ENCODE measurements at regions not wholly inside any gene's neighbourhood (a gene's known extent, or its start where the extent isn't known, plus 50 kb on each side); places are given as distances from the start of the nearest gene placed in this dataset.

DNA sequence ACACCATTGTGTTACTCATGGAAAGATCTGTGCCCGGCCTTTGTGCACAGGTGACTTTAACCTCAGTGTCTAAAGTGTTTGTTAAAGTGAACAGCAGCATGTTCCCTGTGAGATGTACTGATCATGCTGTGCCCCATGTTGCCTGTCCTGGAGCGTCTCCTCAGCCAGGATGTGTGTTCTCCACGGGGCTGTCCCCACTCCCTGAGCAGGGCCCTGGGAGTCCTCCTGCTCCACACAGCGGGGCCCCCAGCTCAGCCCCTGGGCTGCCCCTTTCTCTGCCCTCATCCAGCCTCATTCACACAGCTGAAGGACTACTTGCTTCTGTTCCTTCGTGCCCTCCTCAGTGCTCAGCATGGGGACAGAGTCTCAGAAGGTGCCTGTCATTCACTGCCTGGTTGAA, 131.5 kb downstream of the SLC38A6 start:
- TF ChIP-seq POLR2A (IDR thresholded peaks at IDR 0.05) (no peak), POLR2AphosphoS5 (IDR thresholded peaks at IDR 0.05) (no peak)
- TF ChIP-seq, protein P1, sequence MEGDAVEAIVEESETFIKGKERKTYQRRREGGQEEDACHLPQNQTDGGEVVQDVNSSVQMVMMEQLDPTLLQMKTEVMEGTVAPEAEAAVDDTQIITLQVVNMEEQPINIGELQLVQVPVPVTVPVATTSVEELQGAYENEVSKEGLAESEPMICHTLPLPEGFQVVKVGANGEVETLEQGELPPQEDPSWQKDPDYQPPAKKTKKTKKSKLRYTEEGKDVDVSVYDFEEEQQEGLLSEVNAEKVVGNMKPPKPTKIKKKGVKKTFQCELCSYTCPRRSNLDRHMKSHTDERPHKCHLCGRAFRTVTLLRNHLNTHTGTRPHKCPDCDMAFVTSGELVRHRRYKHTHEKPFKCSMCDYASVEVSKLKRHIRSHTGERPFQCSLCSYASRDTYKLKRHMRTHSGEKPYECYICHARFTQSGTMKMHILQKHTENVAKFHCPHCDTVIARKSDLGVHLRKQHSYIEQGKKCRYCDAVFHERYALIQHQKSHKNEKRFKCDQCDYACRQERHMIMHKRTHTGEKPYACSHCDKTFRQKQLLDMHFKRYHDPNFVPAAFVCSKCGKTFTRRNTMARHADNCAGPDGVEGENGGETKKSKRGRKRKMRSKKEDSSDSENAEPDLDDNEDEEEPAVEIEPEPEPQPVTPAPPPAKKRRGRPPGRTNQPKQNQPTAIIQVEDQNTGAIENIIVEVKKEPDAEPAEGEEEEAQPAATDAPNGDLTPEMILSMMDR (IDR thresholded peaks at IDR 0.05 in 8 of 11, conservative IDR thresholded peaks at IDR 0.05 in 3 of 11), result no peak

Measured in spleen (tissue), 7 donors.